ENCODE measurements at regions not wholly inside any gene's neighbourhood (a gene's known extent, or its start where the extent isn't known, plus 50 kb on each side); places are given as distances from the start of the nearest gene placed in this dataset.

GRCh38 chr12:66852091-66852490 is 173.2 kb upstream of the GRIP1 start:
- H3K4me3 ChIP-seq (ENCODE audit: severe bottlenecking), result no peak overlapping the region
- no peak for DNase-seq (ENCODE audit: low spot score)
- H3K4me1 ChIP-seq (ENCODE audit: insufficient read depth, poor library complexity, severe bottlenecking), result no peaks in the 10 kb centered on the region
- no peaks in the 10 kb centered on the region for H3K36me3 ChIP-seq (ENCODE audit: low read depth)
- no peaks in the 10 kb centered on the region for H3K27me3 ChIP-seq (ENCODE audit: insufficient read depth, poor library complexity, severe bottlenecking)
- H3K9me3 ChIP-seq (ENCODE audit: severe bottlenecking), result no peaks in the 10 kb centered on the region
- H3K27ac ChIP-seq (ENCODE audit: poor library complexity, severe bottlenecking), result no peak overlapping the region
- ATAC-seq (ENCODE audit: low read depth), result no peak
- TF ChIP-seq, protein P1, sequence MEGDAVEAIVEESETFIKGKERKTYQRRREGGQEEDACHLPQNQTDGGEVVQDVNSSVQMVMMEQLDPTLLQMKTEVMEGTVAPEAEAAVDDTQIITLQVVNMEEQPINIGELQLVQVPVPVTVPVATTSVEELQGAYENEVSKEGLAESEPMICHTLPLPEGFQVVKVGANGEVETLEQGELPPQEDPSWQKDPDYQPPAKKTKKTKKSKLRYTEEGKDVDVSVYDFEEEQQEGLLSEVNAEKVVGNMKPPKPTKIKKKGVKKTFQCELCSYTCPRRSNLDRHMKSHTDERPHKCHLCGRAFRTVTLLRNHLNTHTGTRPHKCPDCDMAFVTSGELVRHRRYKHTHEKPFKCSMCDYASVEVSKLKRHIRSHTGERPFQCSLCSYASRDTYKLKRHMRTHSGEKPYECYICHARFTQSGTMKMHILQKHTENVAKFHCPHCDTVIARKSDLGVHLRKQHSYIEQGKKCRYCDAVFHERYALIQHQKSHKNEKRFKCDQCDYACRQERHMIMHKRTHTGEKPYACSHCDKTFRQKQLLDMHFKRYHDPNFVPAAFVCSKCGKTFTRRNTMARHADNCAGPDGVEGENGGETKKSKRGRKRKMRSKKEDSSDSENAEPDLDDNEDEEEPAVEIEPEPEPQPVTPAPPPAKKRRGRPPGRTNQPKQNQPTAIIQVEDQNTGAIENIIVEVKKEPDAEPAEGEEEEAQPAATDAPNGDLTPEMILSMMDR (IDR thresholded peaks at IDR 0.05; ENCODE audit: poor library complexity, severe bottlenecking), result no peak

- no peak overlapping the region for H3K27ac ChIP-seq (ENCODE audit: poor library complexity, severe bottlenecking)
- H3K4me1 ChIP-seq (ENCODE audit: insufficient read depth, poor library complexity, severe bottlenecking), result no peaks in the 10 kb centered on the region
- TF ChIP-seq, protein P1 (IDR thresholded peaks at IDR 0.05; ENCODE audit: poor library complexity, severe bottlenecking), result no peak
- ATAC-seq (ENCODE audit: low read depth) (no peak), DNase-seq (ENCODE audit: low spot score) (no peak)
- no peaks in the 10 kb centered on the region for H3K36me3 ChIP-seq (ENCODE audit: low read depth)
- H3K27me3 ChIP-seq (ENCODE audit: insufficient read depth, poor library complexity, severe bottlenecking), result no peaks in the 10 kb centered on the region
- no peak overlapping the region for H3K4me3 ChIP-seq (ENCODE audit: severe bottlenecking)
- no peaks in the 10 kb centered on the region for H3K9me3 ChIP-seq (ENCODE audit: severe bottlenecking)
These were observed 173.9 kb upstream of the GRIP1 start for GRCh38 chr12:66852765-66853164.

- no peak overlapping the region for H3K27ac ChIP-seq (ENCODE audit: poor library complexity, severe bottlenecking)
- H3K36me3 ChIP-seq (ENCODE audit: low read depth), result no peaks in the 10 kb centered on the region
- ATAC-seq (ENCODE audit: low read depth), result no peak
- TF ChIP-seq, protein P1 (IDR thresholded peaks at IDR 0.05; ENCODE audit: poor library complexity, severe bottlenecking), result no peak
- DNase-seq (ENCODE audit: low spot score), result no peak
- H3K9me3 ChIP-seq (ENCODE audit: severe bottlenecking), result no peaks in the 10 kb centered on the region
- peaks cover 4% of the 10 kb centered on the region for H3K27me3 ChIP-seq (ENCODE audit: insufficient read depth, poor library complexity, severe bottlenecking)
- H3K4me3 ChIP-seq (ENCODE audit: severe bottlenecking), result no peak overlapping the region
- no peaks in the 10 kb centered on the region for H3K4me1 ChIP-seq (ENCODE audit: insufficient read depth, poor library complexity, severe bottlenecking)
These were observed 181.0 kb upstream of the GRIP1 start for GRCh38 chr12:66859751-66860440.

DNA sequence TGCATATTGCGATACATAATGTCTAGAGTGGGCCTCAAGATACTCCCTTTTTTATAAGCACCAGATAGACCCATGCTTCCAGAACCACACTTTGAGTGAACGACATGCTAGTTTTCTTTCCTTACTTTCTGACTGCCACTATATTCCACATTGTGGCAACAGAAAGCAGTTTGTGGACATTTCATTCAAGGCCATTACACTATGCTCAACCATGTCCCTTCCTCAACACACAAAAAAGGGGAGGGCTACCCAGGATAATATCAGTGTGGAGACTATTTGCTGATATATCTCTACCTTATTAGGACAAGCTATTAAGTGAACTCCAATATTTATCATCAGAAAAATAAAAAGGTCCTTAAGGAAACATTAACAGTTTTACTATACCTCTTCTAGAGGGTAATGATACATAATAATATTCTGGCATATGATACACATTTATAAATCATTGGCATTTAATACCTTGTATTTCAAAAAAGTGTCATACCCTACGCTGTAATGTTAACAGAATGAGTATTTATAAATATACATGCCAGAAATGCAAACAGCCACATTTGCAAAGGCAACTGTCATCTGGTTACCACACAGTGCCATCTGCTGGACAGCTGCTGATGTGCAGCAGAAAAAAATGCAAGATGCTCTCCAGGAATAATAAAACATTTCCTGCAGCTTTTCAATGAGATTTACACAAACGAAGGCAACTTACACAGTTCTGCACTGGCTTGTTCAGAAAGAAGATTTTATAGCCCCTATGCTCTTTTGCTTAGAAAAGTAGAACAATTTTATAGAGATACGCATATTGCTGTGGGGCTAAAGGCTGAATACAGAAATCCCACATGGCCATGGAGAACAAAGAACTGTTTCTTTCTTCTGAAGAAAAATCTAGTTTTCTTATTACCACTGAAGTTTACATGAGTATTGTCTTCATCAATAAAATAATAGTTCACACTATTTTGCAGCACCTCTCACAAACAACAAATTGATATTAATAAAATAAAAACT is 182.2 kb upstream of the GRIP1 start:
- Histone ChIP-seq H3K27me3 (ENCODE audit: insufficient read depth, poor library complexity, severe bottlenecking) (peaks cover 4% of the 10 kb centered on the region), H3K36me3 (ENCODE audit: low read depth) (no peaks in the 10 kb centered on the region), H3K9me3 (ENCODE audit: severe bottlenecking) (no peaks in the 10 kb centered on the region), H3K4me3 (ENCODE audit: severe bottlenecking) (no peak overlapping the region), H3K4me1 (ENCODE audit: insufficient read depth, poor library complexity, severe bottlenecking) (no peaks in the 10 kb centered on the region), H3K27ac (ENCODE audit: poor library complexity, severe bottlenecking) (no peak overlapping the region)
- ATAC-seq (ENCODE audit: low read depth) (no peak), DNase-seq (ENCODE audit: low spot score) (no peak)
- TF ChIP-seq, protein P1 (IDR thresholded peaks at IDR 0.05; ENCODE audit: poor library complexity, severe bottlenecking), result peak; percentile 95
